ENCODE measurements at regions not wholly inside any gene's neighbourhood (a gene's known extent, or its start where the extent isn't known, plus 50 kb on each side); places are given as distances from the start of the nearest gene placed in this dataset.

DNA sequence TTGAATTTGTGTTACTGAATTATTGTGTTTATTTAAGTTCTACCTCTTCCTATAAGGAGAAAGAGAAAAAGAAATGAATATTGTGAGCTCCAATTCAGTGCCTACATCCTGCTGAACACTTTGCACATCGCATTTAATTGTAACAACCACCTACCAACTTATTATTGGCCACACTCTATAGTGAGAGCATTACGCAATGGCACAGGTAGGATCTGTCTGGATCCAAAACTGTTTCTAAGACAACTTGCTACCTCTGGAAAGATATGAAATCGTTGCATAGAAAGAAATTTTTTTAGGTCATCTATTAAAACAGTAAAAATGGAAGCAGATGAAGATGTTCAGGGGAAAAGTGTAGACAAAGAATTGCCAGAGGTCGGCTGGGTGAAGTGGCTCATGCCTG is 227.2 kb upstream of the SNX2 start:
- TF ChIP-seq, protein P1, sequence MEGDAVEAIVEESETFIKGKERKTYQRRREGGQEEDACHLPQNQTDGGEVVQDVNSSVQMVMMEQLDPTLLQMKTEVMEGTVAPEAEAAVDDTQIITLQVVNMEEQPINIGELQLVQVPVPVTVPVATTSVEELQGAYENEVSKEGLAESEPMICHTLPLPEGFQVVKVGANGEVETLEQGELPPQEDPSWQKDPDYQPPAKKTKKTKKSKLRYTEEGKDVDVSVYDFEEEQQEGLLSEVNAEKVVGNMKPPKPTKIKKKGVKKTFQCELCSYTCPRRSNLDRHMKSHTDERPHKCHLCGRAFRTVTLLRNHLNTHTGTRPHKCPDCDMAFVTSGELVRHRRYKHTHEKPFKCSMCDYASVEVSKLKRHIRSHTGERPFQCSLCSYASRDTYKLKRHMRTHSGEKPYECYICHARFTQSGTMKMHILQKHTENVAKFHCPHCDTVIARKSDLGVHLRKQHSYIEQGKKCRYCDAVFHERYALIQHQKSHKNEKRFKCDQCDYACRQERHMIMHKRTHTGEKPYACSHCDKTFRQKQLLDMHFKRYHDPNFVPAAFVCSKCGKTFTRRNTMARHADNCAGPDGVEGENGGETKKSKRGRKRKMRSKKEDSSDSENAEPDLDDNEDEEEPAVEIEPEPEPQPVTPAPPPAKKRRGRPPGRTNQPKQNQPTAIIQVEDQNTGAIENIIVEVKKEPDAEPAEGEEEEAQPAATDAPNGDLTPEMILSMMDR (IDR thresholded peaks at IDR 0.05; ENCODE audit: low read length) = no peak
- no peak for TF ChIP-seq EZH2 (optimal IDR thresholded peaks at IDR 0.05; ENCODE audit: low read depth, low read length)

Measured in MM.1S (cell line).